ENCODE measurements at regions not wholly inside any gene's neighbourhood (a gene's known extent, or its start where the extent isn't known, plus 50 kb on each side); places are given as distances from the start of the nearest gene placed in this dataset.

DNA sequence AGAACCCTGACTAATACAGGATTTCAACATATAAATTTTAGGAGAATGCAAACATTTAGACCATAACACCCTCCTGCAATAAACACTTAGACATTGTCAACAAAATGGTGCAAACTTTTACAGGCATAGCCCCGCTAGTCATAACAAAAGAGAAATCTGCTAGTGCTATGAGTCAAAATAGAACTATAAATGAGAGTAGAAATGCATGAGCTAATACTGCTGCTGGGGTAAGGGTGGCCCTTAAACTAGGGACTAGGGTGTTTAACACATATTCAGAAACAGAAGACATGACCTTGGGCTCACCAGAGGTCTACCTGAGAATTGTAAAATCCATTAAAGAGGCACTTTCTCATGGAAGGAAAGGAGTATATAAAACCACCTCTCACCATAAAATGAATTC lies 131.6 kb downstream of the TLR4 start:
- TF ChIP-seq, protein P1, sequence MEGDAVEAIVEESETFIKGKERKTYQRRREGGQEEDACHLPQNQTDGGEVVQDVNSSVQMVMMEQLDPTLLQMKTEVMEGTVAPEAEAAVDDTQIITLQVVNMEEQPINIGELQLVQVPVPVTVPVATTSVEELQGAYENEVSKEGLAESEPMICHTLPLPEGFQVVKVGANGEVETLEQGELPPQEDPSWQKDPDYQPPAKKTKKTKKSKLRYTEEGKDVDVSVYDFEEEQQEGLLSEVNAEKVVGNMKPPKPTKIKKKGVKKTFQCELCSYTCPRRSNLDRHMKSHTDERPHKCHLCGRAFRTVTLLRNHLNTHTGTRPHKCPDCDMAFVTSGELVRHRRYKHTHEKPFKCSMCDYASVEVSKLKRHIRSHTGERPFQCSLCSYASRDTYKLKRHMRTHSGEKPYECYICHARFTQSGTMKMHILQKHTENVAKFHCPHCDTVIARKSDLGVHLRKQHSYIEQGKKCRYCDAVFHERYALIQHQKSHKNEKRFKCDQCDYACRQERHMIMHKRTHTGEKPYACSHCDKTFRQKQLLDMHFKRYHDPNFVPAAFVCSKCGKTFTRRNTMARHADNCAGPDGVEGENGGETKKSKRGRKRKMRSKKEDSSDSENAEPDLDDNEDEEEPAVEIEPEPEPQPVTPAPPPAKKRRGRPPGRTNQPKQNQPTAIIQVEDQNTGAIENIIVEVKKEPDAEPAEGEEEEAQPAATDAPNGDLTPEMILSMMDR (IDR thresholded peaks at IDR 0.05): no peak
- TF ChIP-seq EZH2 (IDR thresholded peaks at IDR 0.05): no peak
